H1 (cell line): ENCODE measurements at regions not wholly inside any gene's neighbourhood (a gene's known extent, or its start where the extent isn't known, plus 50 kb on each side); places are given as distances from the start of the nearest gene placed in this dataset.

Experiments used
- CTCF ChIA-PET: fragments of 300-600 bp; sonication (Branson Sonifier 250); formaldehyde crosslinking; loops from one replicate; lab custom pipeline; 2021; ENCODE audit not compliant: partially characterized antibody; lab: Charles Lee
- POLR2A ChIA-PET: fragments of 300-600 bp; sonication (Branson Sonifier 250); formaldehyde crosslinking; loops from one replicate; lab custom pipeline; 2021; ENCODE audit warnings: inconsistent platforms; ENCODE audit not compliant: partially characterized antibody; lab: Charles Lee
- DNase-seq, 2 experiments: peaks; one replicate each; pipeline versions ENCODE4 v3.0.0 to v3.0.0-alpha.2; 2010 to 2022; ENCODE audit warnings: low spot score in 2 of 2, low read depth in 1 of 2, mixed read lengths in 1 of 2
- FAIRE-seq: peaks from 2 replicates; lab custom pipeline; 2011; peaks lifted over from hg19 to GRCh38; lab: Jason Lieb, UNC
- H2AFZ ChIP-seq: 2 replicates; pipeline ENCODE4 v1.8.1; 2012; ENCODE audit warnings: low read length, inconsistent platforms
- H2AK5ac ChIP-seq: 2 replicates; pipeline ENCODE4 v1.6.1; 2013; ENCODE audit warnings: low read depth, low read length
- H2BK120ac ChIP-seq: replicated peaks from 2 replicates; pipeline ENCODE3; 2013; ENCODE audit warnings: low read depth, low read length, inconsistent platforms
- H2BK12ac ChIP-seq: 2 replicates; pipeline ENCODE4 v1.6.1; 2013; ENCODE audit warnings: low read depth, low read length
- H2BK15ac ChIP-seq: 2 replicates; pipeline ENCODE4 v1.6.1; 2013; ENCODE audit warnings: low read length
- H2BK20ac ChIP-seq: 2 replicates; pipeline ENCODE4 v1.6.1; 2013; ENCODE audit warnings: low read length
- H2BK5ac ChIP-seq: 2 replicates; pipeline ENCODE4 v1.6.1; 2013; ENCODE audit warnings: low read depth, low read length
- H3K14ac ChIP-seq: 2 replicates; pipeline ENCODE4 v1.6.1; 2013; ENCODE audit warnings: inconsistent platforms; ENCODE audit not compliant: insufficient read length
- H3K18ac ChIP-seq: 2 replicates; pipeline ENCODE4 v1.6.1; 2013; ENCODE audit warnings: low read length; ENCODE audit errors: extremely low read depth
- H3K23ac ChIP-seq: 2 replicates; pipeline ENCODE4 v1.6.1; 2013; ENCODE audit warnings: inconsistent platforms; ENCODE audit not compliant: insufficient read length
- H3K23me2 ChIP-seq: 2 replicates; pipeline ENCODE4 v1.6.1; 2013; ENCODE audit warnings: low read depth, low read length
- H3K27ac ChIP-seq: 2 replicates; pipeline ENCODE4 v1.6.1; 2011; ENCODE audit warnings: low read depth, low read length, inconsistent platforms
- H3K27me3 ChIP-seq, 4 experiments: replicated peaks in 1 of 4; 1 replicate in 1 of 4; 2 replicates in 3 of 4; pipeline versions ENCODE4 v1.6.1 to v1.8.1; 2011 to 2013; ENCODE audit warnings: low read length in 3 of 4, mild to moderate bottlenecking in 3 of 4, inconsistent platforms in 2 of 4, mixed read lengths in 2 of 4, moderate library complexity in 1 of 4; ENCODE audit not compliant: control insufficient read depth in 3 of 4, insufficient read depth in 3 of 4; ENCODE audit errors: extremely low read depth in 1 of 4
- H3K36me3 ChIP-seq, 4 experiments: 2 replicates each; pipeline versions ENCODE4 v1.6.1 to v1.8.1; 2011 to 2013; ENCODE audit warnings: mild to moderate bottlenecking in 4 of 4, low read length in 3 of 4, moderate library complexity in 2 of 4, control low read depth in 1 of 4, inconsistent platforms in 1 of 4; ENCODE audit not compliant: insufficient read depth in 4 of 4, control insufficient read depth in 2 of 4
- H3K4ac ChIP-seq: replicated peaks from 2 replicates; pipeline ENCODE3; 2013; ENCODE audit warnings: low read length, low read depth, mixed read lengths, inconsistent platforms; ENCODE audit not compliant: insufficient read length
- H3K4me1 ChIP-seq, 4 experiments: replicated peaks in 1 of 4; 1 replicate in 1 of 4; 2 replicates in 3 of 4; pipeline versions ENCODE4 v1.6.1 to v1.8.1; 2011 to 2013; ENCODE audit warnings: low read length in 3 of 4, inconsistent platforms in 2 of 4, mixed read lengths in 1 of 4; ENCODE audit not compliant: insufficient read depth in 4 of 4, control insufficient read depth in 3 of 4
- H3K4me2 ChIP-seq, 2 experiments: 2 replicates each; pipeline versions ENCODE4 v1.6.1 to v1.8.1; 2011 to 2013; ENCODE audit warnings: low read depth in 2 of 2, low read length in 2 of 2, control low read depth in 1 of 2, inconsistent platforms in 1 of 2, mild to moderate bottlenecking in 1 of 2; ENCODE audit not compliant: insufficient read depth in 1 of 2
- H3K4me3 ChIP-seq, 4 experiments: fragments of 200-600, 300-600 bp in 1 of 4; sonication (generic), shearing (Covaris generic), sonication (Bioruptor Twin) in 1 of 4; 2 replicates each; pipeline versions ENCODE4 v1.5.1 to v1.8.1; 2011 to 2016; ENCODE audit warnings: low read length in 4 of 4, low read depth in 3 of 4, control low read depth in 2 of 4, inconsistent platforms in 2 of 4, mild to moderate bottlenecking in 2 of 4, mixed read lengths in 1 of 4, moderate library complexity in 1 of 4; ENCODE audit not compliant: insufficient read depth in 2 of 4; ENCODE audit errors: extremely low read depth in 1 of 4
- H3K56ac ChIP-seq: replicated peaks from 2 replicates; pipeline ENCODE3; 2013; ENCODE audit warnings: low read depth, mild to moderate bottlenecking, mixed read lengths, low read length, inconsistent platforms; ENCODE audit not compliant: insufficient read length
- H3K79me1 ChIP-seq: 2 replicates; pipeline ENCODE4 v1.6.1; 2013; ENCODE audit warnings: low read depth, low read length, control low read depth
- H3K79me2 ChIP-seq, 2 experiments: 2 replicates each; pipeline versions ENCODE4 v1.6.1 to v1.8.1; 2012 to 2013; ENCODE audit warnings: low read length in 2 of 2, mild to moderate bottlenecking in 2 of 2, inconsistent platforms in 1 of 2; ENCODE audit not compliant: insufficient read depth in 2 of 2, control insufficient read depth in 1 of 2
- H3K9ac ChIP-seq, 4 experiments: replicated peaks in 1 of 4; 1 replicate in 1 of 4; 2 replicates in 3 of 4; pipeline versions ENCODE4 v1.6.1 to v1.8.1; 2011 to 2013; ENCODE audit warnings: low read depth in 3 of 4, low read length in 3 of 4, control low read depth in 2 of 4, mild to moderate bottlenecking in 2 of 4, moderate library complexity in 2 of 4, inconsistent platforms in 1 of 4; ENCODE audit errors: extremely low read depth in 1 of 4
- H3K9me3 ChIP-seq, 2 experiments: 2 replicates each; pipeline versions ENCODE4 v1.6.1 to v1.8.1; 2012 to 2013; ENCODE audit warnings: mild to moderate bottlenecking in 2 of 2, moderate library complexity in 2 of 2, control low read depth in 1 of 2, inconsistent platforms in 1 of 2, low read depth in 1 of 2, low read length in 1 of 2, mixed read lengths in 1 of 2; ENCODE audit not compliant: insufficient read depth in 2 of 2
- H4K20me1 ChIP-seq, 2 experiments: replicated peaks in 1 of 2; 2 replicates each; pipeline versions ENCODE3 to v1.8.1; 2011 to 2013; ENCODE audit warnings: inconsistent platforms in 2 of 2, low read length in 2 of 2, mild to moderate bottlenecking in 1 of 2; ENCODE audit not compliant: insufficient read depth in 2 of 2, control insufficient read depth in 1 of 2
- H4K5ac ChIP-seq: 2 replicates; pipeline ENCODE4 v1.6.1; 2013; ENCODE audit warnings: low read length, low read depth, mixed read lengths, inconsistent platforms; ENCODE audit not compliant: insufficient read length
- H4K8ac ChIP-seq: 2 replicates; pipeline ENCODE4 v1.8.0; 2013; ENCODE audit warnings: mild to moderate bottlenecking, moderate library complexity, low read length, inconsistent platforms; ENCODE audit not compliant: insufficient read depth; ENCODE audit errors: extremely low read depth
- H4K91ac ChIP-seq: replicated peaks from 2 replicates; pipeline ENCODE3; 2013; ENCODE audit warnings: low read length, mixed read lengths, inconsistent platforms; ENCODE audit not compliant: insufficient read length
- BCL11A ChIP-seq, 2 experiments: IDR thresholded peaks; one replicate each; pipeline ENCODE4 v1.6.1; 2011; ENCODE audit warnings: low read depth in 2 of 2, low read length in 2 of 2, mild to moderate bottlenecking in 2 of 2
- CTBP2 ChIP-seq: IDR thresholded peaks from 2 replicates; pipeline ENCODE4 v1.7.0; 2011; ENCODE audit warnings: borderline replicate concordance, mild to moderate bottlenecking, moderate library complexity, mixed read lengths, low read length; ENCODE audit not compliant: insufficient read depth, insufficient read length
- EP300 ChIP-seq, 2 experiments: IDR thresholded peaks; 1 replicate in 1 of 2; 2 replicates in 1 of 2; pipeline ENCODE4 v1.6.1; 2011 to 2012; ENCODE audit warnings: low read depth in 2 of 2, low read length in 2 of 2, mild to moderate bottlenecking in 2 of 2, borderline replicate concordance in 1 of 2, inconsistent platforms in 1 of 2, moderate library complexity in 1 of 2
- GTF2F1 ChIP-seq: IDR thresholded peaks from 2 replicates; pipeline ENCODE4 v1.6.1; 2012; ENCODE audit warnings: low read depth, low read length, improper control_type of control experiment, borderline replicate concordance
- KDM1A ChIP-seq: fragments of 200-600, 300-600 bp; sonication (generic); IDR thresholded peaks from 2 replicates; pipeline ENCODE4 v1.7.1; 2016; ENCODE audit warnings: mild to moderate bottlenecking, low read length, borderline replicate concordance
- KDM5A ChIP-seq: fragments of 200-600 bp; IDR thresholded peaks from 2 replicates; pipeline ENCODE4 v1.7.1; 2012; ENCODE audit warnings: mild to moderate bottlenecking, low read length, inconsistent platforms, mixed read lengths
- MAFK ChIP-seq: IDR thresholded peaks from 2 replicates; pipeline ENCODE4 v1.6.1; 2012; ENCODE audit warnings: low read depth, mild to moderate bottlenecking, improper control_type of control experiment, low read length
- PHF8 ChIP-seq: fragments of 200-600 bp; sonication (generic); conservative IDR thresholded peaks from 2 replicates; pipeline ENCODE4 v1.7.1; 2012; ENCODE audit warnings: low read depth, mild to moderate bottlenecking, inconsistent platforms, low read length, moderate library complexity
- TAF1 ChIP-seq: IDR thresholded peaks from 2 replicates; pipeline ENCODE4 v1.6.1; 2011; ENCODE audit warnings: mild to moderate bottlenecking, low read depth, low read length
- TF ChIP-seq, protein P1 (sequence below): IDR thresholded peaks from 2 replicates; pipeline ENCODE4 v1.6.1; 2011; ENCODE audit warnings: low read length, improper control_type of control experiment

- no peak for TF ChIP-seq GTF2F1
- TF ChIP-seq, protein P1, sequence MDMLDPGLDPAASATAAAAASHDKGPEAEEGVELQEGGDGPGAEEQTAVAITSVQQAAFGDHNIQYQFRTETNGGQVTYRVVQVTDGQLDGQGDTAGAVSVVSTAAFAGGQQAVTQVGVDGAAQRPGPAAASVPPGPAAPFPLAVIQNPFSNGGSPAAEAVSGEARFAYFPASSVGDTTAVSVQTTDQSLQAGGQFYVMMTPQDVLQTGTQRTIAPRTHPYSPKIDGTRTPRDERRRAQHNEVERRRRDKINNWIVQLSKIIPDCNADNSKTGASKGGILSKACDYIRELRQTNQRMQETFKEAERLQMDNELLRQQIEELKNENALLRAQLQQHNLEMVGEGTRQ = no peak
- TF ChIP-seq KDM1A = no peak
- no peak for TF ChIP-seq CTBP2
- no peak for TF ChIP-seq EP300 (IDR thresholded peaks at IDR 0.05; ENCODE audit: borderline replicate concordance in 1 of 2, low read depth in 2 of 2, low read length in 2 of 2)
- no peak for TF ChIP-seq TAF1
- no peak for TF ChIP-seq BCL11A (IDR thresholded peaks at IDR 0.05; ENCODE audit: low read depth in 2 of 2, low read length in 2 of 2)
- TF ChIP-seq KDM5A = no peak
- TF ChIP-seq PHF8 = no peak
- no peak for TF ChIP-seq MAFK
Observed at GRCh38 chr6:106820412-106820852, 154.1 kb downstream of the CD24 start.

More at GRCh38 chr6:106820412-106820852, 154.1 kb downstream of the CD24 start:
- Histone ChIP-seq H3K4me2 (no peak overlapping the region), H2BK12ac (no peak overlapping the region; the same call in 1 of the 2 replicates), H3K9ac (no peak overlapping the region), H4K5ac (no peak overlapping the region), H4K20me1 (no peaks in the 10 kb centered on the region), H2BK20ac (no peak overlapping the region), H3K27me3 (no peaks in the 10 kb centered on the region), H3K23me2 (no peaks in the 10 kb centered on the region), H4K91ac (no peak overlapping the region), H3K4me3 (no peak overlapping the region), H3K27ac (no peak overlapping the region), H3K23ac (no peak overlapping the region), H3K4ac (no peak overlapping the region), H2BK120ac (no peak overlapping the region), H2BK5ac (no peak overlapping the region), H3K36me3 (no peaks in the 10 kb centered on the region), H3K18ac (no peak overlapping the region), H3K79me2 (no peaks in the 10 kb centered on the region), H2AFZ (no peak overlapping the region), H3K56ac (no peak overlapping the region), H2BK15ac (no peak overlapping the region), H3K79me1 (no peaks in the 10 kb centered on the region), H4K8ac (no peak overlapping the region), H3K14ac (no peak overlapping the region), H2AK5ac (no peak overlapping the region), H3K4me1 (peaks cover 0 to 10% (median 4%) of the 10 kb centered on the region in 4 experiments; a peak in 6 of 7 replicates), H3K9me3 (0 out of 4 replicates have a peak, but pooled peaks cover 0 to 1% of the 10 kb centered on the region in 2 experiments)
- FAIRE-seq (no peak), DNase-seq (no peak)
- ChIA-PET POLR2A (interaction anchor here (1.9 kb wide), 1 partner anchor 152 kb away, joined by 3 read pairs; no protein-coding TSS in a partner anchor), CTCF (interaction anchor here (1.0 to 2.6 kb wide), 5 partner anchors 14 to 159 kb away, joined by 3 to 9 read pairs (median 3); no protein-coding TSS in a partner anchor)
